ACHN (cell line): ENCODE measurements at regions not wholly inside any gene's neighbourhood (a gene's known extent, or its start where the extent isn't known, plus 50 kb on each side); places are given as distances from the start of the nearest gene placed in this dataset.

Experiments used
- DNase-seq: peaks from one replicate; pipeline ENCODE4 v3.0.0-alpha.2; 2015
- in situ Hi-C: cut with HindIII; loops from 2 replicates; pipeline ENCODE4 v1.10.0; 2017; ENCODE audit warnings: low sequenced_read_pairs, low pct_ligation_motif_present, low pct_unique_long_range_greater_than_20kb

- in situ Hi-C loops = no loop called here
- no peak for DNase-seq
Observed at GRCh38 chr3:127371334-127371733, 83.5 kb upstream of the PRR20G start.

- DNase-seq = no peak
- in situ Hi-C loops = no loop called here
Observed at GRCh38 chr3:127370906-127371305, 83.1 kb upstream of the PRR20G start.

GRCh38 chr3:127369356-127369935, 81.6 kb upstream of the PRR20G start:
- in situ Hi-C loops = no loop called here
- DNase-seq = no peak

- in situ Hi-C loops = no loop called here
- no peak for DNase-seq
Observed at GRCh38 chr3:127368186-127369032, 80.6 kb upstream of the PRR20G start.

- in situ Hi-C loops = no loop called here
- no peak for DNase-seq
Observed at GRCh38 chr3:127367593-127367992, 79.7 kb upstream of the PRR20G start.

- in situ Hi-C loops = no loop called here
- DNase-seq = no peak
Observed at GRCh38 chr3:127366383-127366782, 78.5 kb upstream of the PRR20G start.

- DNase-seq = no peak
- in situ Hi-C loops = no loop called here
Observed at GRCh38 chr3:127365163-127365798, 77.4 kb upstream of the PRR20G start.

GRCh38 chr3:127363891-127364290, 76.0 kb upstream of the PRR20G start:
- no peak for DNase-seq
- in situ Hi-C loops = no loop called here

GRCh38 chr3:127363171-127363570, 75.3 kb upstream of the PRR20G start:
- DNase-seq = no peak
- in situ Hi-C loops = no loop called here

GRCh38 chr3:127360647-127361046, 72.8 kb upstream of the PRR20G start:
- in situ Hi-C loops = no loop called here
- no peak for DNase-seq

- in situ Hi-C loops = no loop called here
- DNase-seq = no peak
Observed at GRCh38 chr3:127358641-127359040, 70.8 kb upstream of the PRR20G start.

GRCh38 chr3:127356381-127356780, 68.5 kb upstream of the PRR20G start:
- no peak for DNase-seq
- in situ Hi-C loops = no loop called here

- DNase-seq = no peak
- in situ Hi-C loops = no loop called here
Observed at GRCh38 chr3:127354761-127355160, 66.9 kb upstream of the PRR20G start.

GRCh38 chr3:127352612-127353011, 64.8 kb upstream of the PRR20G start:
- DNase-seq = no peak
- in situ Hi-C loops = no loop called here

GRCh38 chr3:127351775-127352350, 64.0 kb upstream of the PRR20G start:
- DNase-seq = no peak
- in situ Hi-C loops = no loop called here

- DNase-seq = no peak
- in situ Hi-C loops = no loop called here
Observed at GRCh38 chr3:127351321-127351720, 63.5 kb upstream of the PRR20G start.

- DNase-seq = no peak
- in situ Hi-C loops = no loop called here
Observed at GRCh38 chr3:127350172-127351050, 62.6 kb upstream of the PRR20G start.

- DNase-seq = no peak
- in situ Hi-C loops = no loop called here
Observed at GRCh38 chr3:127349501-127350171, 61.8 kb upstream of the PRR20G start.
